ENCODE measurements at regions not wholly inside any gene's neighbourhood (a gene's known extent, or its start where the extent isn't known, plus 50 kb on each side); places are given as distances from the start of the nearest gene placed in this dataset.

DNA sequence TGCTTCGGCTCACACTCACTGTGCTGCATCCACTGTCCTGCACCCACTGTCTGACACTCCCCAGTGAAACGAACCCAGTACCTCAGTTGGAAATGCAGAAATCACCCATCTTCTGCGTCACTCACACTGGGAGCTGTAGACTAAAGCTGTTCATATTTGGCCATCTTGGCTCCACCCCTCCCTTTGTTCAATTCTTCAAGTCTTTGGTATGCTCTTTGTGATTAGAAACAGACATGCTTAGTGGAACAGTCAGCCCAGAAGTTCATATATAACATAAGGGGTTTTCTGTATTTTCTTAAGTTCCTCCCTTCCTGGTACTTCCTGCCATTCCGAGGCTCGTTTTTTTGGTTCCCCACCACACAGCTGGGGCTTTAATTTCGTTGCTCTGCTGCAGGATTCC lies 398.5 kb upstream of the DYNLRB2 start:
- TF ChIP-seq CTCF (IDR thresholded peaks at IDR 0.05; ENCODE audit: extremely low read depth, insufficient read depth, missing control alignments), result no peak
- in situ Hi-C loops (cut with MboI; ENCODE audit: low pct_unique_long_range_greater_than_20kb, low sequenced_read_pairs, unreplicated experiment), result no loop called here
- no peak for DNase-seq (ENCODE audit: low spot score)

- in situ Hi-C loops (cut with MboI; ENCODE audit: low pct_unique_long_range_greater_than_20kb, low sequenced_read_pairs, unreplicated experiment), result no loop called here
- no peak for DNase-seq (ENCODE audit: low spot score)
- no peak for TF ChIP-seq CTCF (IDR thresholded peaks at IDR 0.05; ENCODE audit: extremely low read depth, insufficient read depth, missing control alignments)
These were observed 411.0 kb upstream of the DYNLRB2 start for GRCh38 chr16:80129791-80130190.

GRCh38 chr16:80125677-80126076 lies 415.1 kb upstream of the DYNLRB2 start:
- no peak for DNase-seq (ENCODE audit: low spot score)
- TF ChIP-seq CTCF (IDR thresholded peaks at IDR 0.05; ENCODE audit: extremely low read depth, insufficient read depth, missing control alignments), result no peak
- in situ Hi-C loops (cut with MboI; ENCODE audit: low pct_unique_long_range_greater_than_20kb, low sequenced_read_pairs, unreplicated experiment), result no loop called here

GRCh38 chr16:80123189-80123588 lies 417.6 kb upstream of the DYNLRB2 start:
- TF ChIP-seq CTCF (IDR thresholded peaks at IDR 0.05; ENCODE audit: extremely low read depth, insufficient read depth, missing control alignments), result no peak
- in situ Hi-C loops (cut with MboI; ENCODE audit: low pct_unique_long_range_greater_than_20kb, low sequenced_read_pairs, unreplicated experiment), result no loop called here
- DNase-seq (ENCODE audit: low spot score), result no peak

GRCh38 chr16:80122115-80122514 lies 418.7 kb upstream of the DYNLRB2 start:
- in situ Hi-C loops (cut with MboI; ENCODE audit: low pct_unique_long_range_greater_than_20kb, low sequenced_read_pairs, unreplicated experiment), result no loop called here
- no peak for DNase-seq (ENCODE audit: low spot score)
- no peak for TF ChIP-seq CTCF (IDR thresholded peaks at IDR 0.05; ENCODE audit: extremely low read depth, insufficient read depth, missing control alignments)

GRCh38 chr16:80121522-80121909 lies 419.3 kb upstream of the DYNLRB2 start:
- DNase-seq (ENCODE audit: low spot score), result no peak
- TF ChIP-seq CTCF (IDR thresholded peaks at IDR 0.05; ENCODE audit: extremely low read depth, insufficient read depth, missing control alignments), result no peak
- in situ Hi-C loops (cut with MboI; ENCODE audit: low pct_unique_long_range_greater_than_20kb, low sequenced_read_pairs, unreplicated experiment), result no loop called here

DNA sequence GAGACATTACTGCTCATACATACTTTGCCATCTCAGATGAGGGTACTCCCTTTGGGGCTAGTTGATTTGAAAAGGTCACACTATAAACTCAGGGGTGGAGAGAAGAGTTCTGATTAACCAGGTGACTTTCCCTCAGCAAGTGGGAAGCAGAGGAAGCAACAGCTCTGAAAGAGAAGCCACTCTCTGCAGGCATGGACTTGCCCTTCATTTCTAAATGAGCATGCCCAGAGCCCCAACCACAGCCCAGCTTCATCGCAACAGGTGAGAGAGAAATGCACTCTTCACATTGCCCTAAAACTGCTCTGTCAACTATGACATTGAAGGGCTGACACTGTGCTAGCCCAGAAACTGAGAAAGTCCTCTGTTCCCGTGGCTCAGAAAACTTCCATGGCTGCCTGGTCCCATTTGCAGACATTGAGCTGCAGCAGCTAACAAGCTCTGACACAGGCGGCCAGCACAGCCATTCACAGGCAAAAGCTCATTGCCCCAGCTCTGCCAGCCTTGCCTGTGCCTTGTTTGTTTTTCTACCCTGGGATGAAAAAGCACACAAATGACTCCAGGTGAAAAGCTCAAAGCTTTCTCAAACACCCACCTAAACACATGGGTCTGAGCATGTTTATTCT lies 419.8 kb upstream of the DYNLRB2 start:
- in situ Hi-C loops (cut with MboI; ENCODE audit: low pct_unique_long_range_greater_than_20kb, low sequenced_read_pairs, unreplicated experiment), result no loop called here
- DNase-seq (ENCODE audit: low spot score), result no peak
- TF ChIP-seq CTCF (IDR thresholded peaks at IDR 0.05; ENCODE audit: extremely low read depth, insufficient read depth, missing control alignments), result no peak

Measured in GM13977 (cell line).